GM19035 (cell line): ENCODE measurements at regions not wholly inside any gene's neighbourhood (a gene's known extent, or its start where the extent isn't known, plus 50 kb on each side); places are given as distances from the start of the nearest gene placed in this dataset.
"Not testable (repeated sequence)": the region's sequence is repeated elsewhere in the genome, so short reads cannot be mapped to it uniquely, and the experiment has no call there.

Experiments
- ATAC-seq: cut with Tn5 transposase; IDR thresholded peaks from one replicate; pipeline ENCODE4 v1.9.1; 2021; ENCODE audit not compliant: unreplicated experiment

GRCh38 chr3:101946906-101947305 is 97.6 kb downstream of the NFKBIZ start:
- no peak for ATAC-seq

- no peak for ATAC-seq
Observed at GRCh38 chr3:101950510-101950909, 101.2 kb downstream of the NFKBIZ start.

GRCh38 chr3:101950985-101951733 is 101.8 kb downstream of the NFKBIZ start:
- ATAC-seq, result no peak

DNA sequence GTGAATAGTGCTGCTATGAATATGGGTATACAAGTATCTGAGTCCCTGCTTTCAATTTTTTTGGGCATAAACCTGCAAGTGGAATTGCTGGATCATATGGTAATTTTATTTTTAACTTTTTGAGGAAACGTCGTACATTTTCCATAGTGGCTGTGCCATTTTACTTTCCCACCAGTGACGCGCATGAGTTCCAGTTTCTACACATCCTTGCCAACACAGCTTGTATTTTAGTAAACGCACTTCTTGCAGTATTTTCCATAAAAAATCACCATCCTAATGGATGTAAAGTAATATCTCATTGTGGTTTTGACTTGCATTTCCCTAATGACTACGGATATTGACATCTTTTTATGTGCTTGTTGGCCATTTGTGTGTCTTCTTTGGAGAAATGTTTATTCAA is 105.0 kb downstream of the NFKBIZ start:
- no peak for ATAC-seq

GRCh38 chr3:101954936-101955335 is 105.6 kb downstream of the NFKBIZ start:
- ATAC-seq, result no peak

DNA sequence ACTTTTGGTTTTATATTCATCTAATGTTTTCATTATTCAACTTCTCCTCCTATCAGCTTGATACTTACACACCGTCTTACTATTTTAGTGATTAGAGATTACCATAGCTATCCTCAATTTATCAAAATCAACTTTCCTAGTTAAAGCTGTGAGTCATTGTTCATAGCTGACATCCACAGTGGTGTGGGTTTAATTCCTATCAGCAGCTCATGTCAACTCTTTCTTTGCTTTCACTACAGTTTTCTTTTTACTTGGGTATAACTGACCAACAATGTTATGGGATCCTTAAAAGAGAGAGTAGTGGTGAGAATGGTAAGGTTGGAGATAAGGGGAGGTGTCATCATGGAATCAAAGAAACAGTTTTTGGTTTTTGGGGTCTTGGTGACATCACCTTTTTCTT is 112.7 kb downstream of the NFKBIZ start:
- ATAC-seq, result no peak

- ATAC-seq, result no peak
Observed at GRCh38 chr3:101963902-101964362, 114.6 kb downstream of the NFKBIZ start.

DNA sequence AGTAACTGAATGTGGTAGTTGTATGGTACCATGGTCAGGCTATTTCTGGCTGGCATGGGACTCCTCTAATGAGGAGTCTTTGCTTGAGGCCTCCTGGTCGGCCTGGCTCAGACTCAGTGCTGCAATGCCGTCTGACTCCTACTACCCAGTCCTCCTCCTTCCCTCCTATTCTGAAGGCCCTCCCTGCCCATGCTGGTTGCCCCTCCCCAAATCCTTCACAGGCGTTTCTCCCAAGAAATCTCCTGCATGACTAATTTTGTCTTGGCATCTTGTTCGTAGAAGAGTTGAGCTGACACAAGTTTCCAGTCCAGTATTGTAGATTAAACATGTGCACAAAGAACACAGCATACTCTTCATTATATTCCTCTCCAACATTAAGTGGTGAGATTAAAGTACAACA is 115.5 kb downstream of the NFKBIZ start:
- no peak for ATAC-seq

DNA sequence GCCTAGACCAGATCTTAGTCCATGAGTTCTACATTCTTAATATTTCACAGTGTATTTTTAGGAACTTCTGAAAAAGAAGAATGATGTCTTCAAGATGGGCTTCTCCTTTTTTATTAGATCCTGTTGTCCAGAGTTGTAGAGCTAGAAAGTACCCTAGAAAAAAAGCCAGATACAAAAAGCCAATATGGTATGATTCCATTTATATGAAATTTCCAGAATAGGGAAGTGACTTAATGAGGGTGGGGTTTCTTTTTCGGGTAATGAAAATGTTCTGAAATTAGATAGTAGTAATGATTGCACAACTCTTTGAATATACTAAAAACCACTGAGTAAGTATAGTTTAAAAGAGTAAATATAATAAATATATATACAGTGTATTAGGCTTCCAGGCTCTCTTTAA is 116.9 kb downstream of the NFKBIZ start:
- ATAC-seq, result no peak

- ATAC-seq, result no peak
Observed at GRCh38 chr3:101970212-101970611, 120.9 kb downstream of the NFKBIZ start.

GRCh38 chr3:101970905-101971304 is 121.6 kb downstream of the NFKBIZ start:
- no peak for ATAC-seq

- ATAC-seq, result no peak
Observed at GRCh38 chr3:101972430-101973162, 123.3 kb downstream of the NFKBIZ start.

GRCh38 chr3:101973163-101973505 is 123.8 kb downstream of the NFKBIZ start:
- no peak for ATAC-seq

GRCh38 chr3:101975415-101975814 is 126.1 kb downstream of the NFKBIZ start:
- ATAC-seq, result not testable (repeated sequence)

GRCh38 chr3:101976473-101976872 is 127.2 kb downstream of the NFKBIZ start:
- peak; percentile 84 for ATAC-seq

GRCh38 chr3:101978348-101978747 is 129.0 kb downstream of the NFKBIZ start:
- no peak for ATAC-seq

GRCh38 chr3:101979033-101979432 is 129.7 kb downstream of the NFKBIZ start:
- no peak for ATAC-seq

GRCh38 chr3:101984356-101984755 is 135.0 kb downstream of the NFKBIZ start:
- ATAC-seq, result no peak

GRCh38 chr3:101988596-101988995 is 139.3 kb downstream of the NFKBIZ start:
- ATAC-seq, result peak; percentile 32

GRCh38 chr3:101989578-101990200 is 140.4 kb downstream of the NFKBIZ start:
- no peak for ATAC-seq

GRCh38 chr3:101992863-101993262 is 143.5 kb downstream of the NFKBIZ start:
- no peak for ATAC-seq

GRCh38 chr3:101994386-101994785 is 145.1 kb downstream of the NFKBIZ start:
- no peak for ATAC-seq
